ENCODE measurements at regions not wholly inside any gene's neighbourhood (a gene's known extent, or its start where the extent isn't known, plus 50 kb on each side); places are given as distances from the start of the nearest gene placed in this dataset.

DNA sequence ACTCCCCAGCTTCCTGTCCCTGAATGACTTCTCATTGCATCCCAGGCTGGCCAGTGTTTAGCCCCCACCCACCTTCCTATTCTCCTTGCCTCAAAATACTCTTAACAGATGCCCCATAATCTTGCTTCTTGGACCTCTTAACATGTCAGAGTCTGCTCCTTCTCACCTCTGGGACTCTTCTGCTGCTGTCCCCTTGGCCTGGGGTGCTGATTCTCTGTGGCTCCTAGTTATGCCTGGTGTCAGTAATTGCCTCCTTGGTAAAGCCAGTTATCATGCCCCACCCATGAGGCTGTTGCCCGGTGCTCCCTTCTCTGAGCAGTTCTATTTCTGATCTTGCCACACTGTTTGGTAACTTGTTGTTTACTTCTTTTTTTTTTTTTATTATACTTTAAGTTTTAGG is 256.8 kb downstream of the STIM2 start:
- TF ChIP-seq CTCF (IDR thresholded peaks at IDR 0.05): no peak
- TF ChIP-seq POLR2A (IDR thresholded peaks at IDR 0.05): no peak
